NCI-H2107 treated with DMSO at 0.1 percent for 48 hours (cell line): ENCODE measurements at regions not wholly inside any gene's neighbourhood (a gene's known extent, or its start where the extent isn't known, plus 50 kb on each side); places are given as distances from the start of the nearest gene placed in this dataset.
"Not testable (repeated sequence)": the region's sequence is repeated elsewhere in the genome, so short reads cannot be mapped to it uniquely, and the experiment has no call there.

ENCODE experiments used
- DNase-seq: peaks from one replicate; lab custom pipeline; 2025; ENCODE audit not compliant: unreplicated experiment; lab: John Stamatoyannopoulos, UW

DNA sequence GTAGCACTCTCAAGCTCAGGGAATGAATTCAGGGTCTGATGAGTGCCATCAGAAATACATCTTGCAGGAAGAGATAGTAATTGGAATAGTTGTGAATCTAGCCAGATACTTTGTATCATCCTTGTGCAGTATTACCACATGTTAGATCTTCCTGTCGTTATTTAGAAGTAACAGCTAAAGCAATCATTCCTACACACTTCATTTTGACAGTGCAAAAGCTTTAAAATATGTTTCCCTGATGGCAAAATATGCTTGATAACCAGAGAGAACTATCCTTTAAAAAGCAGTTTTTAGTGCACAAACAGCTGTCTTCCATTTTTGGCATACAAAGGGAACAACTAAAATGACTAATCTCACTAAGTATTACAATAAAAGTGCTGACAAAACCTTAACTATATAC lies 149.5 kb upstream of the SLC38A2 start:
- no peak for DNase-seq

DNA sequence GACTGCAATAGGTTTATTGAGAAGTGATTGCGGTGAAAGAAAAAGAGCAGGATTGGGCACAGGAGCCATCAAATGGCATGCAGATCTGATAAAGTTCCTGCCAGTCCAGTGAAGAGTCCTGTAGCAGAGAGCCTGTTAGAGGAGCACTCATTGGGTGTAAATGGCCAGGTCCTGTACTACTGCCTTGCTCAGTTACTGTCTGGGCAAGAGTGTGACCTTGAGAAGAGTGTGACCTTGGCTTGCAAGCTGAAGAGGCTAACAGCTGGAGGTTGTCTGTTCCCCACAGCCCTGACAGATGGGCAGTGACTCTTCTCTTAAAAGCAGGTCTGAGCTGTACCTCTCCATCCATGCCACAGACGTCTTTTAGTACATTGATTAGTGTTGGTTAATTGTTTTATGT lies 148.6 kb upstream of the SLC38A2 start:
- DNase-seq = no peak

- DNase-seq = no peak
Observed at GRCh38 chr12:46519407-46519806, 146.8 kb upstream of the SLC38A2 start.

DNA sequence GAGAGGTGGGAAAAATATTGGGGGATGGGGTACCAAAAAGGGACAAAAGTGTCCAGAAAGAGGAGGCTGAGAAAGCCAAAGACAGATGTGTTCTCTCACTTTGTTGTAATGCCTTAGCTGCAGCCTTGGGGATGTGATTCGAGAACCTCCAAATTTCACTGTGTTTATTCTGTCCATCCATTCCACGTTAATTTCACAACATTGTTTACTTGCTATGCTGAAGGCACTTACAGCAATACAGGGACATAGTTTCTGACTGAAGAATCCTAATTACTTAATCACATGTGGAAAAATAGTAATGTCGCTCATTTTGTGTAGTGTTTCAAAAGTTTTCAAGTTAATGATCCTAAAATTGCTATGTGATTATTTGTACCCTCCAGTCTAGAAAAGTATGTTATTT lies 146.2 kb upstream of the SLC38A2 start:
- no peak for DNase-seq

GRCh38 chr12:46518169-46518568 lies 145.6 kb upstream of the SLC38A2 start:
- DNase-seq = no peak

- DNase-seq = no peak
Observed at GRCh38 chr12:46517579-46517962, 145.0 kb upstream of the SLC38A2 start.

- DNase-seq = no peak
Observed at GRCh38 chr12:46516933-46517578, 144.5 kb upstream of the SLC38A2 start.

DNA sequence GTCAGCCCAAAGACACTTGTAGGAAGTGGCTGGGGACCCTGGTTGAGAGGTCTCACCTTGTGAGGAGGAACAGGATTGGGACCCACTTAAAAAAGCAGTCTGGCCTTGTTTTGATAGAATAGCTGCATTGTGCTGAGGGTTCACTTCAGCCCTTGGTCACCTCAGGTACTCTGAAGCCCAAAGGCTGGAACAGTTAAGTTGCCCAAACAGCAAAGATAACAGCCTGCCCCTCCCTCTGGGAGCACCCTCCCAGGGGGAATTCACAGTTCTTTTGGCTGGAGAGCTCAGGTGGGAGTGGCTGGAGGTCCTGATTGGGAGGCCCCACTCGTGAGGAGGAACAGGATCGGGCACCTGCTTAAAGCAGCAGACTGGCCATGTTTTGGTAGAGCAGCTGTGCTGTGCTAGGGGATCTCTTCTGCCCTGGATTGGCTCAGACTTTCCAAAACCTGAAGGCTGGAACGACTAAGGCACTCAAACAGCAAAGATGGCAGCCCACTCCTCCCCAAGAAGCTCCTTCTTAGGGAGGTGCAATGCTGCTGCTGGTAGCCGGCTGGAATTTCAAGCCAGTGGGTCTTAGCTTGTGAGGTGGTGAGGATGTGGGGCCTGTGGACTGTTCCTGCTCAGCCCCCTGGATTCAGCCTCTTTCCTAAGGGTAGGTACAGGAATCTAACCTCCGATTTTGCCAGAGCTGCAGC lies 143.8 kb upstream of the SLC38A2 start:
- no peak for DNase-seq

- no peak for DNase-seq
Observed at GRCh38 chr12:46515829-46516228, 143.3 kb upstream of the SLC38A2 start.

GRCh38 chr12:46514886-46515285 lies 142.3 kb upstream of the SLC38A2 start:
- DNase-seq = no peak

GRCh38 chr12:46510257-46510656 lies 137.7 kb upstream of the SLC38A2 start:
- not testable (repeated sequence) for DNase-seq

- no peak for DNase-seq
Observed at GRCh38 chr12:46509135-46509534, 136.6 kb upstream of the SLC38A2 start.

DNA sequence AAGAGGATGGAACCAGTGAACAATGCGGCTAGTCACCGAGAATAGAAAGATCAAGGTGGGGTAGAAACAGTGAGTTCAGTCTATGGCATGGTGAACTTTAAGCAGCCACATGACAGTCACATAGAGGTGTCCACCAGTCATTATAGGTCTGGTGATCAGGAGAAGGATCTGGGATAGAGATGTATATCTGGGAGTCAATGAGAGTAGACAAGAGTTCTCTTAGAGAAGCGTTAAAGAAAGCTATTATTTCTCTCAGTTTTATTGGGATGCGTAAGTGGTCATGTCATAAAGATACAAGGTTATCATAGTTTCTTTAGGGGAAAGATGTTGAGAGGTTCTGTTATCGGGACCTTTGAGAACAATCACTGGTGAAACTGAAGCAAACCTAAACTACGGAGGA lies 136.1 kb upstream of the SLC38A2 start:
- no peak for DNase-seq

DNA sequence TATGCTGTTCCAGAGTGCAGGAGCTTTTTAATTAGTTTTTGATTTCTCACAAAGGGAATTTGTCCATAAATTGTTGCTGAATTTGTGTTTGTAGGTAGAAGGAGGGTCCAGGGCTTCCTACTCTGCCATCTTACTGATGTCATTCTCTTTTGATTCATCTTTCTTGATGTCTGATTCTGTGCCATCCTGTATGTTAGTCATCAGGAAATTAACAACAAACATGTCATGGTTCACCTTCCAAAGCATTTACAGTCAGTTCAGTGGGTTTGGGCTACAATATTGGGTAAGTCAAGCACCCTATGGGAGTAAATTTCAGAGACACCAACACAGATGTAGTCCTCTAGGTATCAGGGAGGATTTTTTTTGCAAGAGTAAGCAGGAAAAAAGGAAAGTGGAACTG lies 135.2 kb upstream of the SLC38A2 start:
- no peak for DNase-seq

- no peak for DNase-seq
Observed at GRCh38 chr12:46506961-46507360, 134.4 kb upstream of the SLC38A2 start.

DNA sequence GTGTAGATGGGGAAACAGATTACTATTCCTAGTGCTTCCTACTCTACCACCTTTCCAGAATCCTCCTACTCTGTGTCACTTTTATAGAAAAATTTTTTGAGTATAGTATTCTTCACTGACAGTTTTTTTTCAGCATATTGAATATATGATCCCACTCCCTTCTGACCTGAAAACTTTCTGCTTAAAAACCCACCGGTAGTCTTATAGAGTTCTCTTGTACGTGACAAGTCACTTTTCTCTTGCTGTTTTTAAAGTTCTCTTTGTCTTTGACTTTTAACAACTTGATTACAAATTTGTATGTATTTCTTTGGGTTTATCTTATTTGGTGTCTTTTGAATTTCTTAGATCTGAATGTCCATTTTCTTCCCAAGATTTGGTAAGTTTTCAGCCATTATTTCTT lies 133.6 kb upstream of the SLC38A2 start:
- DNase-seq = no peak

DNA sequence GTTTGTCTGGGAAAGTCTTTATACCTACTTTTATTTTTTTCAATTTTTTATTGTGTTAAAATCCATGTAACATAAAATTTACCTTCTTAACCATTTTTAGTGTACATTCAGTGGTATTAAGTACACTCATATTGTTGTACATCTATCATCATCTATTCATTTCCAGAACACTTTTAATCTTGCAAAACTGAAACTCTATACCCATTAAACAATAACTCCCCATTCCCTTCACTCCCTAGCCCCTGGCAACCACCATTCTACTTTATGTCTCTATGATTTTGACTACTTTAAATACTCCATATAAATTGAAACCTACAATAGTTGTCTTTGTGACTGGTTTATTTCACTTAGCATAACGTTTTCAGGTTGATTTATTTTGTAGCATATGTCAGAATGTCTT lies 131.9 kb upstream of the SLC38A2 start:
- DNase-seq = no peak

- no peak for DNase-seq
Observed at GRCh38 chr12:46503637-46504175, 131.1 kb upstream of the SLC38A2 start.

GRCh38 chr12:46500673-46501072 lies 128.1 kb upstream of the SLC38A2 start:
- no peak for DNase-seq

- no peak for DNase-seq
Observed at GRCh38 chr12:46499901-46500300, 127.3 kb upstream of the SLC38A2 start.

GRCh38 chr12:46499226-46499625 lies 126.7 kb upstream of the SLC38A2 start:
- no peak for DNase-seq

- DNase-seq = no peak
Observed at GRCh38 chr12:46497739-46498138, 125.2 kb upstream of the SLC38A2 start.

DNA sequence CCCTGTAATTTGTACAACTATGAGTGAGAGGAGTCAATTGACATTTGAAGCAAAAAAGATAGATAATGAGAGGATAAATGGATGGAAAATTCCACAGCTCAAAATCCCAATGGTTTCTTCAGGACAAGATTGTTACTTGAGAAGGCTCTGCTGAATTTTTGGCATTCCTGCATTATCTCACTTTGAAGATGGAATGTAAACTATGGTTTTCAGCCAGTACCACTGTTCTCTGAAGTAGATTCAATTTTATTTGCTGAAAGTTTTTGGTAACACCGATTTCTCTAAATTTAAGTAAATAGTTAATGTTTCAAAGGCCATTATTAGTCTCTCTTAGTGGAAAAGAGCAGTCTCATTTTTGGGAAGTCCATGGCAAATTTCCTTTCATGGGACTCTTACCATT lies 121.9 kb upstream of the SLC38A2 start:
- no peak for DNase-seq
